Upper lobe of left lung (tissue), 4 donors: ENCODE measurements at regions not wholly inside any gene's neighbourhood (a gene's known extent, or its start where the extent isn't known, plus 50 kb on each side); places are given as distances from the start of the nearest gene placed in this dataset.

ENCODE experiments used
- CTCF ChIP-seq, 6 experiments: fragments of 450-650 bp in 4 of 6; fragments of 200-600 bp in 2 of 6; sonication (generic) in 2 of 6; IDR thresholded peaks; one replicate each; pipeline ENCODE4 v1.5.1; 2016 to 2019; ENCODE audit warnings: antibody characterized with exemption in 6 of 6
- POLR2AphosphoS5 ChIP-seq, 2 donors: sonication (generic); formaldehyde crosslinking; IDR thresholded peaks; one replicate each; pipeline ENCODE4 v1.5.1; 2017; ENCODE audit warnings: antibody characterized with exemption in 2 of 2

DNA sequence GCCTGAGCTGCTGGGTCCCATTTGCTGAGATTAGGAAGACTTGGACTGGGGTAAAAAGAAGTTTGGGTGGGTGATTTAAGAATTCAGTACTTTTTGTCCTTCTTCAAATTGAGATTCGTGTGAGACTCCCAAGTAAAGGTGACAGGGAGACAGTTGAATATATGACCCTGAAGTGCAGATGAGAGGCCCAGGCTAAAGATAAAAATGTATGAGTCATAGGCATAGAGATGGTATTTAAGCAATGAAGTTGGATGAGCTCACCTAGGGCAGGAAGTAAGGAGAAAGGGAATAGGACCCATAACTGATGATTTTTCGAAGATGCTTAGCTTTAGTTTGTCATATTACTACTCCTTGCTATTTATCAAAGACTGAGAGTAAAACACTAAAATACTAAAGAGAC lies 255.9 kb upstream of the ADRA1B start:
- no peak for TF ChIP-seq CTCF (IDR thresholded peaks at IDR 0.05)
- TF ChIP-seq POLR2AphosphoS5 (IDR thresholded peaks at IDR 0.05), result no peak
